ENCODE measurements at regions not wholly inside any gene's neighbourhood (a gene's known extent, or its start where the extent isn't known, plus 50 kb on each side); places are given as distances from the start of the nearest gene placed in this dataset.

DNA sequence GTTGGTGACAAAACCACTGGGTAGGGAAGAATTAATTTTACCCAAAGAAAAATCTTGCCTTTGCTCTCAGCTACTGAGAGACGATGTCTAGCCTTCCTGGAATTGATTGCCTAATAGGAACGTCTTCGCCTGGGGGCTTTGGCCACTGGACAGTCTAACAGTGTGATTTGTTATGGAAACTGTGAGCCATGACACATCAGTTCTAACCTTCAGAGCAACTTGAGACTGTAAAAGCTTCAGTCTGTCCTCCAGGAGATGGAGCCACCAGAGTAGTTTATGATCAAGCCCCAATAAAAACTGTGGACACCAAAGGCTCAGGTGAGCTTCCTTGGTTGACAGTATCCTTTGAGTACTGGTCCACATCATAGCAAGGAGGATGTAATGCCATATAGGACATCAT lies 235.8 kb upstream of the TMCO5A start:
- DNase-seq (ENCODE audit: low read depth) = no peak
- TF ChIP-seq, protein P1, sequence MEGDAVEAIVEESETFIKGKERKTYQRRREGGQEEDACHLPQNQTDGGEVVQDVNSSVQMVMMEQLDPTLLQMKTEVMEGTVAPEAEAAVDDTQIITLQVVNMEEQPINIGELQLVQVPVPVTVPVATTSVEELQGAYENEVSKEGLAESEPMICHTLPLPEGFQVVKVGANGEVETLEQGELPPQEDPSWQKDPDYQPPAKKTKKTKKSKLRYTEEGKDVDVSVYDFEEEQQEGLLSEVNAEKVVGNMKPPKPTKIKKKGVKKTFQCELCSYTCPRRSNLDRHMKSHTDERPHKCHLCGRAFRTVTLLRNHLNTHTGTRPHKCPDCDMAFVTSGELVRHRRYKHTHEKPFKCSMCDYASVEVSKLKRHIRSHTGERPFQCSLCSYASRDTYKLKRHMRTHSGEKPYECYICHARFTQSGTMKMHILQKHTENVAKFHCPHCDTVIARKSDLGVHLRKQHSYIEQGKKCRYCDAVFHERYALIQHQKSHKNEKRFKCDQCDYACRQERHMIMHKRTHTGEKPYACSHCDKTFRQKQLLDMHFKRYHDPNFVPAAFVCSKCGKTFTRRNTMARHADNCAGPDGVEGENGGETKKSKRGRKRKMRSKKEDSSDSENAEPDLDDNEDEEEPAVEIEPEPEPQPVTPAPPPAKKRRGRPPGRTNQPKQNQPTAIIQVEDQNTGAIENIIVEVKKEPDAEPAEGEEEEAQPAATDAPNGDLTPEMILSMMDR (conservative IDR thresholded peaks at IDR 0.05; ENCODE audit: low read depth, low read length) = no peak

DNA sequence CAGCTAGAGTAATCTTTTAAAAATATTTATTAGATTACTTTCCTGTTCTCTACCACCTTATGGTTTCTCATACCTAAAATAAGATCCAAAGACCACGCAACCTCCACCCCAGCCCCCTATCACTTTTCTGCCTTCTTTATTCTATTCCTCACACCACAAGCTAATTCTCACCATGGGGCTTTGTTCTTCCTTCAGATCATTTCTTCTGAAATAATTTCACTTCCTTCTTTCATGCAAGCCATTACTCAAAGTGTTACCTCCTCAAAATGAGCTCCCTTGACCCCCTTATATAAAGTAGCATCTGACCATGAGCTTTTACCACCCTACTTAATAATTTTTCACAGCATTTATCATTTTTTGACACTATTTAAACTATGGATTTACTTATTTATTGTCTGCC lies 233.2 kb upstream of the TMCO5A start:
- no peak for DNase-seq (ENCODE audit: low read depth)
- no peak overlapping the region for H3K4me3 ChIP-seq (ENCODE audit: low read length)
- TF ChIP-seq, protein P1 (conservative IDR thresholded peaks at IDR 0.05; ENCODE audit: low read depth, low read length) = no peak

More for the DNA sequence above, 235.8 kb upstream of the TMCO5A start:
- no peak overlapping the region for H3K4me3 ChIP-seq (ENCODE audit: low read length)

DNA sequence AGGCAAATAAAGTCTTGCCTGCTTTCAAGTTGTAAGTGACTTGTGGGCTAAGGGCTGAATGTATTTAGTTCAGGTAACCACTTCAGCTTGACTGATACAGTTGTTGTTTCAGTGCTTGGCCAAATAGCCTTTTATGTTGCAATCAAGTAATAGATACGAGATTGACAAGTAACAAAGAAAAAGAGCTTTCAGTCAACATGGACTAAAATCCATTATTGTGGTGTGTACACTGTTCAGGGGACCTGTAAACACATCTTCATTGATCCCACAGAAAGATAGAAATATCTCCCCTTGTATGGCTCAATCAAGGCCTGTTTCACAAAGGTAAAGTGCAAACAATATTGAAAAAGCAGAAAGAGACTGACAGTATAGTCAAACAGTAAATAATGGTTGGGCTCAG lies 224.8 kb upstream of the TMCO5A start:
- TF ChIP-seq, protein P1 (conservative IDR thresholded peaks at IDR 0.05; ENCODE audit: low read depth, low read length) = no peak
- no peak for DNase-seq (ENCODE audit: low read depth)
- no peak overlapping the region for H3K4me3 ChIP-seq (ENCODE audit: low read length)

DNA sequence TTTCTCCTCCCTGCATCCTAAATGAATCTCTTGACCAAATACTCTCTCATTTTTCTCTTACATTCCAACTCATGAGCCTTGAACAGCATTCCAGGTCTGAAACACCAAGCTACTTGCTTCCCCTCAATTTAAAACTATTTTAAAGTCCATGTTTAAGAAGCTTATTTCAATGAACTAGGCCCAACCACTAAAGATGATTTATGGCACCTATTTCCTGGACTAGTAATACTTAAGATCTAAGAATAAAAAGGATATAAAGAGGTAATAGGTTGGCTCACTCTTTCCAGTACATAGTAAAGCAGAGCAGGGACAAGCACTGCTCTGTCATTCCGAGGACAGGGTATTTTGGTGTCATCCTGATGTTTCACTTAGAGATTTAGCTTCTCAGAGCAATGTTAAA lies 219.3 kb upstream of the TMCO5A start:
- TF ChIP-seq, protein P1 (conservative IDR thresholded peaks at IDR 0.05; ENCODE audit: low read depth, low read length) = no peak
- H3K4me3 ChIP-seq (ENCODE audit: low read length) = no peak overlapping the region
- DNase-seq (ENCODE audit: low read depth) = no peak

DNA sequence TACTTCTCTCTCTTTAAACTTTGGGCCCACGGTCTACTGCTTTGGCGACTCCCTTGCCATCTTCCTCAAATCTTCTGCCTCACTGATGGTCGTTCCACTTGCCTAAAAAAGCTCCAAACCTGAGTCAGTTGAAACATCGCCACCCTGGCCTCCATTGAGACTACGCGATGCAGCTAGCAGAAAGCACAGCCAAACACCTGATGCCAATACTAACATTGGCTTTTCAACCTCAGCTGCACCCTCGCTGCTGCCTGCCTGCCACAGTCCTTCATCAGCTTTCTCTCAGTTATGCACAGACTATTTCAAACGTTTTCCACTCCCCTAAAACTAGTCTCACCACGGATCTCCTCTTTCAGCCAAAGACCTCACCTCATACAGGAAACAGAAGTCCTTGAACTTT lies 214.2 kb upstream of the TMCO5A start:
- H3K4me3 ChIP-seq (ENCODE audit: low read length) = no peak overlapping the region
- no peak for DNase-seq (ENCODE audit: low read depth)
- TF ChIP-seq, protein P1 (conservative IDR thresholded peaks at IDR 0.05; ENCODE audit: low read depth, low read length) = no peak

DNA sequence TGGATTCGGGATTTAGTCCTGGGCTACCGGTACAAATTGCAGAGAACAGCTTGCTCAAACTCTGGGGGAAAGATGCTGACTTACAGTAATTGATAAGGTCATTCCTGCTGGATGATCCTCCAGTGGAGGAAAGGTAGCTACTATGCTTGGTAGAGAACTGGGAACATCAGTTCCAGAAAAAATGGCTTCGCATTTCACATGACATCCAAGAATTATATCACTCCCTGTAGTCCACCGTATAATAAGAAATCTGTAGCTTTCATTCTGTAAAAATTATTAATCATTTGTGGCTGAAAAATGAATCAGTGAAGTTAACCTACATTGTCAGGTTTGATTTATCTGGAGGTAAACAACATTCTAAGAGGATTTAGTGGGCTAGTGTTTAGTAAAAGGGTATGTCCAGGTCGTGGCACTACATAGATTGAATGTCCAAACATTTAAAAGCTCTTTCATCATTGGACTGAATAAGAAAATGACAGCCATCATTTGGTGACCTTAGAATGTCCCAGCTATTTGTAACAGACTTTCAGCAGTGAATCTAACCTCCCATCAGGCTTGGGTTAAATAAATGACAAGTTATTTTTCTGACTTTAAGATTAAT lies 203.2 kb upstream of the TMCO5A start:
- no peak overlapping the region for H3K4me3 ChIP-seq (ENCODE audit: low read length)
- TF ChIP-seq, protein P1 (conservative IDR thresholded peaks at IDR 0.05; ENCODE audit: low read depth, low read length) = no peak
- no peak for DNase-seq (ENCODE audit: low read depth)

DNA sequence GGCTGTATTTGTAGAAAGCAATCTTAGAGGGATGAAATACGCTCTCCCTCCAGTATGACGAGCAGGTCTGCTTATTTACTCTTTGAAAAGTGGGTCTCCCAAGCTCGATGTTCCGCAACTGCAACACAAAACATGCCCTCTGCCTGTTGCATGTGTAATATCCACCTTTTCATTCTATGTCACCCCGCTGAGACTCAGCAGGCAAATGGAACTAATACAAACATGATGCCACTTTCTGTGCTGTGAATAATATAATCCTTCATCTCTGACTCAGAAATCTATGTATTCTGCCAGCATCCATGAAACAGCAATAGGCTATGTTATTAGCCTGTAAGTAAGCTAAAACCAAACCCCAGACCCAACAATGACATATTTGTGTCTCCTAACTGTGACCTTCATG lies 200.8 kb upstream of the TMCO5A start:
- TF ChIP-seq, protein P1 (conservative IDR thresholded peaks at IDR 0.05; ENCODE audit: low read depth, low read length) = no peak
- H3K4me3 ChIP-seq (ENCODE audit: low read length) = no peak overlapping the region
- DNase-seq (ENCODE audit: low read depth) = no peak
